ENCODE measurements at regions not wholly inside any gene's neighbourhood (a gene's known extent, or its start where the extent isn't known, plus 50 kb on each side); places are given as distances from the start of the nearest gene placed in this dataset.
"Not testable (repeated sequence)": the region's sequence is repeated elsewhere in the genome, so short reads cannot be mapped to it uniquely, and the experiment has no call there.

DNA sequence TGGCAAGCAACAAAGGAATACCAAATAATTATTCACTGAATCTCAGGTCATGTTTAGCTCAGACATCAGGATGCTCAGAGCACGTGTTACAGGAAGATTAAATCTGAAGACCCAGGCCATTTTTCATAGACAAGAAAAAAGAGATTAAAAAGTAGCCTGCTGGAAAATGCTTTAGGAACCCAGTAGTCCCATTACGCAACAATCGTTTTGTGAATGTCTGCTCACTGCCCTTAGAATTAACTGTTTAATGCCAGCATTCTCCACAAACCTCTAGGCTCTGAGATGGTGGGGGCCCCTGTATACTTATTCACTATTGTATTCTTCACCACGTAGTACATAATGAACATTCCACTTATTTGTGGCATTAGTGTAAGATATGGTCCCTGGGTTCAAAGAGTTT is 154.6 kb upstream of the NYAP2 start:
- DNase-seq (ENCODE audit: low read depth), result no peak

GRCh38 chr2:225236769-225237323 is 162.7 kb upstream of the NYAP2 start:
- no peak for DNase-seq (ENCODE audit: low read depth)

DNA sequence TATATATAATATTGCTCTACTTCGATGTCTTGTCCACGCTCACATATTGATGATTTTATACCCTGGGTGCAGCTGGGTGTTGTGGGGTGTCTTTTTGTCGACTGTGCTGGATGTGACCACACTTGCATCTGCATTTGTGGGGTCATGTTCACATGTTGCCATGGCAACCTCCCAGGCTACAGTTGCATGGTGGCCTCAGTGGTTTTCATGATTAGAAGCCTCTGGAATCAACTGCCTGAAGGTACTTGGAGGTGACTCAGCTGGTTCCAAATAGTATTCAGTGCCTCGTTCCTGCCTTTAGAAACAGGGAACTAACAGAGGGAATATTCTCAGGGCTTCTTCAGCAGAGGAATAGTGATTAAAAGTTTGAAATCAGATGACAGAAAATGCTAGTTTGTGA is 166.3 kb upstream of the NYAP2 start:
- no peak for DNase-seq (ENCODE audit: low read depth)

DNA sequence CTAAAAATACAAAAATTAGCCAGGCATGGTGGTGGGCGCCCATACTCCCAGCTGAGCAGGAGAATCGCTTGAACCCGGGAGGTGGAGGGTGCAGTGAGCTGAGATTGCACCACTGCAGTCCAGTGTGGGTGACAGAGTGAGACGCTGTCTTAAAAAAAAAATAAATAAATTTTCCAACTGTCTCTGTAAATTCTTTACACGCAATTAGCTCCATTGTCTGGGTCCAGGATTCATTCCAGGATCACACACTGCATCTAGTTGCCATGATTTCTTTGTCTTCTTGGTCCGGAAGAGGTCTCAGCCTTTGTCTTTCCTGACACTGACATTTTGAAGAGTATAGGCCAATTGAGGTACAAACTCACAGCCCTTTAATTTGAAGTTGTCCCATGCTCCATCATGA is 167.6 kb upstream of the NYAP2 start:
- DNase-seq (ENCODE audit: low read depth), result no peak

GRCh38 chr2:225229346-225229745 is 170.2 kb upstream of the NYAP2 start:
- DNase-seq (ENCODE audit: low read depth), result not testable (repeated sequence)

DNA sequence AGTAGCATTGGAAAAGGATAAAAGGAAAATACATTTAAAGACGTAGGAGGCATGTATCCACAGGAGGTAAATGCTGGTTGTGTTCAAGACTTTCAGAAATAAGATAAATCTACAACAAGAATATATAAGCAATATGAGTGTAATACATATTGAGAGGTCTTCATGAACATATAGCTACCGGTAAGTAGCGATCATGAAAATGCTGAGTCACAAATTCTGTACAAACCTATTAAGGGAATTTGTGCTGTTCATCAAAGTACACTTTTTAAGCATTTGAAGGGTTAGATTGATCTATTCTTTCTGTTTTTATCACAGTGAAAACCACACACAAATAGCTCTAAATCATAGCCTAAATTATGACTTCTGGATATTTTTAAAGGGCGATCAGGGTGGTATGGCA is 173.1 kb upstream of the NYAP2 start:
- no peak for DNase-seq (ENCODE audit: low read depth)

DNA sequence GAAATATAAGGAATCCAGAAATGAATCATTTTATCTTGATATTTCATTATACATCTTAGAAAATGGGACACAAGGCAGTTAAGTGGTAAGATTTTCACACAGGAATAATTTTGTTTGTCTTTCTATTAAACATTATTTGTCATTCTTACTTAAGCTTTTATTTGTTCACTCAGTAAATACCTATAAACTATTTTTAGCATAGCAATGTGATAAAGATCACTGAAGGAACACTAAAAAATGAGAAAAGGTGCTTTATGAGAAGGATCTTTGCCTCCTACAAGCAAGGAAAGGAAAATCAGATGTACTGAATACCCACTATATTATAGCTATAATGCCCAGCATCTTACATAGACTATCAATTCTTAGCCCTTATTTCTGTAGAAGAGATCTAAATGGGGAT is 176.2 kb upstream of the NYAP2 start:
- DNase-seq (ENCODE audit: low read depth), result no peak

GRCh38 chr2:225207471-225207870 is 165.2 kb upstream of the DOCK10 start:
- no peak for DNase-seq (ENCODE audit: low read depth)

DNA sequence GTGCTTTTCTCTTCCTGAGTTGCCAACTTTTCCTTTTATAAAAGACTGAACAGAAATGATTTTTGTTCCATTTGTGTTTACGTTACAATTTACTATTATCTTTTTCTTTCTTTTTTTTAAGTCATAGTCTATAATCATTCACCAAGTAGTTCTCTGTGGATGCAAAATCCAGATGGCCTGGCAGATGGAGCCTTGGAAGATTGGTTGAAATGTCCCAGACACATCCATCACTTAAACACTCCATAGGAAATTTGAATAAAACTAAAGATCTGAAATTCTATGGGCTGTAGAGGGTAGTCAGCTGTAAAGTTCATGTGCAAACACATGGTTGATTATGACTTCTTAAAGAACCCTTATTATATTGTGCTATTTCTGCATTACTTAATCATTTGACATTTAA is 164.8 kb upstream of the DOCK10 start:
- no peak for DNase-seq (ENCODE audit: low read depth)

DNA sequence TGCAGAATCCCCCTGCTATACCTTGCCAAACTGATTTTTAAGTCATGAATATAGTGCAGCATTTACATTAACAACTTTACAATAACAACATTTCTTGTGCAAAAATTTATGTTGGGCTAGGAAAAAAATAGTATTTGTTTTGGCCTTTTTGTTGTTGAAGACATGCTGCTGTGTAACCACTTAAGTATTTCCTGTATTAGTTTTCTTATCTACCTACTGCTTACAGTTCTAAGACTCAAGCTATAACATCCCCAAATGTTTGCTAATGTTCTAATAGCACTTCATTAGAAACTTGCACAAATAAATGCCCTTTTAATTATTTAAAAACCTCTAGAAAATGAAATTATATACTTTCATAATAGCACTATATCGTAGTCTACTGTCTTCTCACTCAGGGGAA is 154.3 kb upstream of the DOCK10 start:
- no peak for DNase-seq (ENCODE audit: low read depth)

DNA sequence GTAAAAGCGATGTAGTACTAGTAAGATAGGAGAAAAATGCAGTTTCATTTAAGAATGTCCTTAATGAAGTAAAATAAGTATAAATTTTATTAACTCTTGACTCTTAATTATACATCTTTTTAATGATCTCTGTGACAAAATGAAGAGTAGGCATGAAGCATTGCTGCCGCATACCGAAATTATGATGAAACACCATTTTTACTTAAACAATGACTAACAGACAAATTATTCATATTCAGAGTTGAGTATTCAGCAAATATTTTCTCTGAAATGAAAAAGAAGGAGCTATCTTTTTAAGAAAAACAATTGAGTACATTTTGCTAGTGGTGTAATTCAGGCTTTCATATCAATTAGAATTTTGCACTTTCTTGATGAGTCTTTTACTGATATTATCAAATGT is 150.6 kb upstream of the DOCK10 start:
- no peak for DNase-seq (ENCODE audit: low read depth)

DNA sequence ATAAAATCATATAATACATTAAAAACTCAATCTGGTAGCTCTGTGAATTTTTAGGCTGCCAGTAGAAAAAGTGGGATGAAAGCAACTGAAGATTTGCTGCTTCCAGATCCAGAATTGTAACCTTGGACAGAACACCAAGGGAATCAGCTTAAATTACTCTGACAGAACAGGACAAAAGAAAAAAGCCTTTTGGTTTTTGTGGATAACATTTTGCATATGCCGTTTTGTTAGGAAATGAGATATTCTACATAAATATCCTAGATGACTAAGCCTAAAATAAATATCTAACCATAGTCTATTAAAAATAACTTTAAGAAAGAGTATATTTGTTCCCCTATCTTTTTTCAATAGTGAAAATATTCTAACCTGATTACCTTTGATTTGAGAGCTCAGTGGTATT is 148.7 kb upstream of the DOCK10 start:
- no peak for DNase-seq (ENCODE audit: low read depth)

- DNase-seq (ENCODE audit: low read depth), result no peak
Measured at GRCh38 chr2:225184948-225185347, 142.7 kb upstream of the DOCK10 start.

DNA sequence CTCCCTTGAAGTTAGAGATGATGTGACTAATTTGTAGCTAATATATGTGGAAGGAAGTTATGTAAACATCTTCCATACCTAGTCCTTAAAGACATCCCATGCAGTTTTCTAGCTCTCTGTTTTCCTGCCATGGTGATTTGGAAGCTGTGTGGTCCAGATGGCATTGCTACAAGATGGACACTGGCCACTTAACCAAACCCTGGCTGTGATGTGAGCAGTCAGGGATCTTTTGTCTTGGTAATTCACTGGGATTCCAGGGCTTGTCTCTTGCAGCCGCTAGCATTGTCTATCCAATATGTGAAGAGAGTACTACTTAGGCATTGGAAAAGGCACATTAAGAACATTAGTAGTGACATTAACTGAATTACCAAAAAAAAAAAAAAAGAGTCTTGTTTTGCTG is 139.9 kb upstream of the DOCK10 start:
- DNase-seq (ENCODE audit: low read depth), result no peak

- DNase-seq (ENCODE audit: low read depth), result no peak
Measured at GRCh38 chr2:225177098-225177497, 134.8 kb upstream of the DOCK10 start.

DNA sequence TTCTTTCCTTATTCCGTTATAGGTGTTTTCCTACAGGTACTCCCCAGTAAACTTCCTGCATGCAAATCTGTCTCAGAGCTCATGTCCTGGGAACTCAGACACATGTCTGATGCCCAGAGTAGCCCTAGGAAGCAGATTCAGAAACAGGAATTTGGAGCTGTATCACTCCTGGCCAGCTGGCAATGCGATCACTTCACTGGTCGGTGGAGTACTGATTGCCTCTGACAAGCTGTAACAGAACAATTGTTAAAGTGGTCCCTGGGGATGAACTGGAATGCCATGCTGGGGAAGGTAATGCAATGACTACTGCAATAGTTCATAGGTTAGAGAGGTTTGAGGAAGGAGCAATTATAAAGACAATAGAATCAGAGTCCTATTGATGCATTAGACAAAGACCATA is 131.6 kb upstream of the DOCK10 start:
- no peak for DNase-seq (ENCODE audit: low read depth)

DNA sequence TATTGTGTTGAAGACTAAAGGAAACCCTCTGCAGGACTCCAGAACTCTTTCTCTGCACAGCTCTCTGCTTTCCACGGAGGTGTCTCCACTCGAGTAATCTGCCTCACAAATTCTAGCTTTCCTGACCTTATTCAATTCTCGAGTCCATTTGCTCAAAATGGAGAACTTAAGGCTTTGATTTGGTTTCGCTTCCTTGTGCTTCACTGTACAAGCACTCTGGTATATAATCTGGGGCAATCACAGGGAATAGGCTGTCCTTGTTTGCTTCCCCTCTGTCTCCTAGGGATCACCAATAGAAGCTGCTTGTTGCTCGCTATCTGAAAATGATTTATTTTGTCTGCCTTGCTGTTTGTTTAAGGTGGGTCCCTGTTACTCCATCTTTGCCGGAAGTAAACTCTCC is 129.1 kb upstream of the DOCK10 start:
- no peak for DNase-seq (ENCODE audit: low read depth)

GRCh38 chr2:225170162-225170561 is 127.9 kb upstream of the DOCK10 start:
- no peak for DNase-seq (ENCODE audit: low read depth)

GRCh38 chr2:225169396-225169795 is 127.1 kb upstream of the DOCK10 start:
- DNase-seq (ENCODE audit: low read depth), result no peak

DNA sequence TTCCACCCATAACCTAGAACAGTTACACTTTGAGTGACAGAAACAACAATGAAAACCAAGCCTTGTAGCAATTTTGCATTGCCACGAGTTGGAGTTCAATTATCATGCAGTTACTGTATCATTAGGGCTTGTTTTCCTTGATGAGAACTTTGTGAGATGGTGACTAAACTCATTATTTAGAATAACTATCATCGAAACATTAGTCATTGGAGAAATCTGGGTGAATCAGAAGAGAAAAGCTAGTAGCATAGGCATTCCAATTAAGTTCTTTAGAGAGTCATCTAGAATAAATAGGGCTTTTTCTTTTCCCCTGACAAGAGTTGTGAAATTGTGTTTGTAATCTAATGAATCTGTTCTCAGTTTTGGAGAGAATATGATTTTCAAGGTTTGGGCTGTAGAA is 122.8 kb upstream of the DOCK10 start:
- no peak for DNase-seq (ENCODE audit: low read depth)

GRCh38 chr2:225164401-225165050 is 122.3 kb upstream of the DOCK10 start:
- DNase-seq (ENCODE audit: low read depth), result no peak

DNA sequence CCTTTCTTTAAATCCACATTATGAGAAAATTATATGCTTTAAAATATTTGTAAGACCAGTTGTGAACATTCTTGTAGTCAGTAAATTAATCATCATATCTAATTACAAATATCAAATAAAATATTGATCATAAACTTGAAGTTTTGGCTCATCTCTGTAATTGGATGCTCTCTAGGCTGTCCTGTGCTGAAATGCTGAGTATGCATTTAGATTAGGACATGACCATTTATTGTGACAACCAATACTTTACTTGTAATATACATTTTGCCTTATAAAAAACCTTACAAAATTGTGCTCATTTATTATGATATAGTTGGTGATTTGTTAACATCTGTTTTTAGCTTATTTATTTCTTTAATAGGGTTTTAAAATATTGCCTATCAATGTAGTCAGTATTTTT is 116.1 kb upstream of the DOCK10 start:
- DNase-seq (ENCODE audit: low read depth), result no peak

GRCh38 chr2:225156853-225157451 is 114.7 kb upstream of the DOCK10 start:
- DNase-seq (ENCODE audit: low read depth), result no peak

DNA sequence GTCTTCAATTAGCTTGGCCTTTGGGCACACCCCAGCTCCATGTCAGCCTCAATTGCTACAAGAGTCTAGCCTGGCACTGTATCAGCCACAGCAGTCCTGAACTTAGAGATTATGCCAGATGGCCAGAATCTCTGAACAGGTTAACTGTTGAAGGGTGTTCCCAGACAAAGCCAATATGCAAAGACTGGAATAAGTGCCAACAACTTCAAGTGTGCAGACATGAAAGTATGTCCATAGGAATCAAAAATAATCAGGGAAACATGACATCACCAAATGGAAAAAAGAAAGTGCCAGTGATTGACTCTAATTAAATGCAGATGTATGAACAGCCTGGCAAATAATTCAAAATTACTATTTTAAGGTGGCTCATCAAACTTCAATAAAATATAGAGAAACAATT is 98.5 kb upstream of the DOCK10 start:
- no peak for DNase-seq (ENCODE audit: low read depth)

All from activated T-cell treated with anti-CD3 and anti-CD28 coated beads for 24 hours (primary cell).